ENCODE measurements at regions not wholly inside any gene's neighbourhood (a gene's known extent, or its start where the extent isn't known, plus 50 kb on each side); places are given as distances from the start of the nearest gene placed in this dataset.
"Not testable (repeated sequence)": the region's sequence is repeated elsewhere in the genome, so short reads cannot be mapped to it uniquely, and the experiment has no call there.

- DNase-seq = no peak
- Histone ChIP-seq H3K9me3 (peaks cover 7% of the 10 kb centered on the region), H3K4me3 (no peak overlapping the region), H3K36me3 (no peaks in the 10 kb centered on the region), H3K27ac (no peak overlapping the region), H3K27me3 (ENCODE audit: low read depth) (no peaks in the 10 kb centered on the region), H3K4me1 (no peaks in the 10 kb centered on the region)
- ATAC-seq = no peak
- intact Hi-C loops (cut with DNase I) = no loop called here
- no peak for TF ChIP-seq CTCF (IDR thresholded peaks at IDR 0.05)
Measured at GRCh38 chr4:158038718-158039117, 134.1 kb downstream of the GASK1B start.

GRCh38 chr4:158036998-158037397 lies 135.8 kb downstream of the GASK1B start:
- Histone ChIP-seq H3K27ac (no peak overlapping the region), H3K4me1 (no peaks in the 10 kb centered on the region), H3K9me3 (peaks cover 7% of the 10 kb centered on the region), H3K4me3 (no peak overlapping the region), H3K36me3 (no peaks in the 10 kb centered on the region), H3K27me3 (ENCODE audit: low read depth) (no peaks in the 10 kb centered on the region)
- DNase-seq (no peak), ATAC-seq (no peak)
- intact Hi-C loops (cut with DNase I) = no loop called here
- no peak for TF ChIP-seq CTCF (IDR thresholded peaks at IDR 0.05)

- peaks cover 7% of the 10 kb centered on the region for H3K9me3 ChIP-seq
- TF ChIP-seq CTCF (IDR thresholded peaks at IDR 0.05) = no peak
- no peaks in the 10 kb centered on the region for H3K36me3 ChIP-seq
- H3K4me3 ChIP-seq = no peak overlapping the region
- H3K27ac ChIP-seq = no peak overlapping the region
- no peaks in the 10 kb centered on the region for H3K27me3 ChIP-seq (ENCODE audit: low read depth)
- intact Hi-C loops (cut with DNase I) = no loop called here
- no peak for ATAC-seq
- no peak for DNase-seq
- H3K4me1 ChIP-seq = no peaks in the 10 kb centered on the region
Measured at GRCh38 chr4:158035662-158036195, 137.1 kb downstream of the GASK1B start.

- Histone ChIP-seq H3K4me3 (no peak overlapping the region), H3K9me3 (peaks cover 13% of the 10 kb centered on the region), H3K27ac (no peak overlapping the region), H3K4me1 (no peaks in the 10 kb centered on the region), H3K36me3 (no peaks in the 10 kb centered on the region), H3K27me3 (ENCODE audit: low read depth) (no peaks in the 10 kb centered on the region)
- ATAC-seq = no peak
- intact Hi-C loops (cut with DNase I) = no loop called here
- no peak for TF ChIP-seq CTCF (IDR thresholded peaks at IDR 0.05)
- no peak for DNase-seq
Measured at GRCh38 chr4:158033416-158034120, 139.3 kb downstream of the GASK1B start.

GRCh38 chr4:158032733-158033415 lies 140.0 kb downstream of the GASK1B start:
- Histone ChIP-seq H3K9me3 (peaks cover 14% of the 10 kb centered on the region), H3K27me3 (ENCODE audit: low read depth) (no peaks in the 10 kb centered on the region), H3K4me3 (no peak overlapping the region), H3K4me1 (no peaks in the 10 kb centered on the region), H3K36me3 (no peaks in the 10 kb centered on the region), H3K27ac (no peak overlapping the region)
- no peak for TF ChIP-seq CTCF (IDR thresholded peaks at IDR 0.05)
- DNase-seq = no peak
- ATAC-seq = no peak
- intact Hi-C loops (cut with DNase I) = no loop called here

- ATAC-seq; intact Hi-C loops (cut with DNase I); H3K27ac ChIP-seq; H3K27me3 ChIP-seq (ENCODE audit: low read depth); H3K4me3 ChIP-seq; H3K36me3 ChIP-seq; H3K4me1 ChIP-seq; DNase-seq: not testable (repeated sequence)
- peaks cover 16% of the 10 kb centered on the region for H3K9me3 ChIP-seq
Measured at GRCh38 chr4:158028381-158028780, 144.4 kb downstream of the GASK1B start.
